SH-SY5Y (cell line): ENCODE measurements at regions not wholly inside any gene's neighbourhood (a gene's known extent, or its start where the extent isn't known, plus 50 kb on each side); places are given as distances from the start of the nearest gene placed in this dataset.

Source experiments
- GATA2 ChIP-seq: IDR thresholded peaks from 2 replicates; pipeline ENCODE4 v1.6.1; 2011; ENCODE audit warnings: mild to moderate bottlenecking, low read depth, low read length
- GATA3 ChIP-seq: IDR thresholded peaks from 2 replicates; pipeline ENCODE4 v1.6.1; 2011; ENCODE audit warnings: low read depth, mild to moderate bottlenecking, low read length, moderate library complexity

- TF ChIP-seq GATA3 (no peak), GATA2 (no peak)
Observed at GRCh38 chr10:34003561-34003960, 669.1 kb upstream of the NRP1 start.
